ENCODE measurements at regions not wholly inside any gene's neighbourhood (a gene's known extent, or its start where the extent isn't known, plus 50 kb on each side); places are given as distances from the start of the nearest gene placed in this dataset.
"Not testable (repeated sequence)": the region's sequence is repeated elsewhere in the genome, so short reads cannot be mapped to it uniquely, and the experiment has no call there.

DNA sequence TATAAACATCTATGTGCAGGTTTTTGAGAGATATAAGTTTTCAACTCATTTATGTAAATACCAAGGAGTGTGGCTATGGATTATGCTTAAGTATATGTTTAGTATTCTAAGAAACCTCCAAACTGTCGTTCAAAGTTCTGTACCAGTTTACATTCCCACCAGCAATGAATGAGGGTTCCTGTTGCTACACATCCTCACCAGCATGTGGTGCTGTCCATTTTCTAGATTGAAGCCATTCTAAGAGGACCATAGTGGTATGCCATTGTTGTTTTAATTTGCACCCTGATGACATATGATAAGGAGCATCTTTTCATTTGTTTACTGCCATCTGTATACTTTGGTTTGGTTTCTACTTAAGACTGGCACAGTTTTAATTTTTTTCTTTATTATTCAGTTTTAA lies 2097.9 kb downstream of the LRRC4C start:
- no peak overlapping the region for H3K4me3 ChIP-seq
- DNase-seq: no peak
- ATAC-seq: no peak
- no peaks in the 10 kb centered on the region for H3K36me3 ChIP-seq (ENCODE audit: low read depth)
- TF ChIP-seq CTCF (IDR thresholded peaks at IDR 0.05): no peak
- no peaks in the 10 kb centered on the region for H3K4me1 ChIP-seq (ENCODE audit: low read depth)
- H3K9me3 ChIP-seq: no peaks in the 10 kb centered on the region
- intact Hi-C loops (cut with DNase I, micrococcal nuclease): no loop called here

DNA sequence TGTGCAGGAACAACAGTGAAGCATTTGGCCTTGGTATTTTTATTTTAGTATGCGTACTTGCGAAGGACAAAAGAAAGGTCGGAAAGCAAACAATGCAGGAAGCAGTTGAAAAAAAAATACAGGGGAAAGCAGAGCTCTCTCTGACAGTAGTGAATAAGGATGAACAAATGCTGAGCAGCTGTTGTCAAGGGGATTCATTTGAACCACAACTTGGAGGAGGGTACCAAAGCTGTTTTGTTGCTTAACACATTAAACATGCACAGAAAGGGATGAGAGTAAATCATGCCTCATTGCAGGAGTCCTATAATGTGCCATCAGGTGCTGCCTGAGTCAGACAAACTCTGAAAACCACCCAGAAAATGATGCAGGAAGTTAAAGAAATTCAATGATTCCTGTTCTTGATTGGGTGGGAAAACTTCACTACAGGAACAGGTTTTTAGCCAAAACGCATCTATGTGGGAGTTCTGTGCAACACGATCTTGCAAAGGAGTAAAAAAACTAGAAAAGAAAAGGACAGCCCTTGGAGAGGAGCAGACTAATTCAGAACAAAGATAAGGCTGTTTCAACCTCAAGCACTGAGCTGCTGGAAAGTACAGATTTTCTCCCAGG lies 2113.5 kb downstream of the LRRC4C start:
- no peak for TF ChIP-seq CTCF (IDR thresholded peaks at IDR 0.05)
- ATAC-seq: no peak
- H3K9me3 ChIP-seq: peaks cover 11% of the 10 kb centered on the region
- no peaks in the 10 kb centered on the region for H3K36me3 ChIP-seq (ENCODE audit: low read depth)
- intact Hi-C loops (cut with DNase I, micrococcal nuclease): no loop called here
- H3K4me3 ChIP-seq: no peak overlapping the region
- H3K4me1 ChIP-seq (ENCODE audit: low read depth): no peaks in the 10 kb centered on the region
- no peak for DNase-seq

DNA sequence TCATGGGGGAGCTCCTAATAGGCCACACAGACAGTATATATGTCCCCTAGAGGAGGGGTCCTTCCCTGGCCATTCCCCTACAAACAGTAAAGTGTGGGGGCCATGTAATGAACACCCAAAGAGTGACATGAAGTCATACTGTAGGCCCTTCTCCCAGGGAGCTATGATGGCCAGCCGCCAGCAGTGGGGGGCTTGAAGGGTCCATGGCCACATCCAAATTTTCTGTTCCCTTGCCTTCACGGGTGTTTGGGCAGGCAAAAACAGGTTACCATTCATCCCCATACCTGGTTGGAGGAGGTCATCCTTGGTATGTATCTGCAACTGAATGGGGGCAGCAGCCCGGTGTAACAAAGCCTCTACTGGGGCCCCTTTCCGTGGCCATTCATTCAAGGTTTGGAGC lies 2118.0 kb downstream of the LRRC4C start:
- ATAC-seq: no peak
- intact Hi-C loops (cut with DNase I, micrococcal nuclease): no loop called here
- TF ChIP-seq CTCF (IDR thresholded peaks at IDR 0.05): no peak
- DNase-seq: no peak
- Histone ChIP-seq H3K36me3 (ENCODE audit: low read depth) (no peaks in the 10 kb centered on the region), H3K4me1 (ENCODE audit: low read depth) (no peaks in the 10 kb centered on the region), H3K9me3 (peaks cover 30% of the 10 kb centered on the region), H3K4me3 (no peak overlapping the region)

GRCh38 chr11:39333006-39333405 lies 2126.4 kb downstream of the LRRC4C start:
- H3K9me3 ChIP-seq: peaks cover 15% of the 10 kb centered on the region
- H3K4me3 ChIP-seq; H3K36me3 ChIP-seq (ENCODE audit: low read depth); H3K4me1 ChIP-seq (ENCODE audit: low read depth); DNase-seq; intact Hi-C loops (cut with DNase I, micrococcal nuclease); ATAC-seq: not testable (repeated sequence)

DNA sequence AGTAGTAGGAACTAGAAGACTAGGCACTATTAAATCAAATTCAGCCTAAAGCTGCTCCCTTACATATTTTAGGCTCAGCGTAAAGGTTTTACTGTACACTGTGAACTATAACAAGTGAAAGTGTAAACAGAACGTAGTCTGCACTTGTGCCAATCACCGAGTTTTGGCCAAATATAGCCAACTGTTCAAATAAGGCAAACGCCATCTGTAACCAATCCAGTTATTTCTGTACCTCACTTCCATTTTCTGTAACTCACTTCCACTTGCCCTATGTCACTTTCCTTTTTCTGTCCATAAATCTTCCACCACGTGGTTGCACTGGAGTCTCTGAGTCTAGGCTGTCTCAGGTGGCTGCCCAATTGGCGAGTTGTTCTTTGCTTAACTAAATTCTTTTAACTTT lies 2132.2 kb downstream of the LRRC4C start:
- H3K9me3 ChIP-seq: peaks cover 5% of the 10 kb centered on the region
- no peaks in the 10 kb centered on the region for H3K4me1 ChIP-seq (ENCODE audit: low read depth)
- DNase-seq (no peak), ATAC-seq (no peak)
- no peak for TF ChIP-seq CTCF (IDR thresholded peaks at IDR 0.05)
- intact Hi-C loops (cut with DNase I, micrococcal nuclease): no loop called here
- H3K36me3 ChIP-seq (ENCODE audit: low read depth): no peaks in the 10 kb centered on the region
- H3K4me3 ChIP-seq: no peak overlapping the region

GRCh38 chr11:39311888-39312287 lies 2147.6 kb downstream of the LRRC4C start:
- ATAC-seq; DNase-seq; H3K4me1 ChIP-seq (ENCODE audit: low read depth); H3K36me3 ChIP-seq (ENCODE audit: low read depth); intact Hi-C loops (cut with DNase I, micrococcal nuclease); H3K4me3 ChIP-seq: not testable (repeated sequence)
- H3K9me3 ChIP-seq: peaks cover 18% of the 10 kb centered on the region

GRCh38 chr11:39304586-39304985 lies 2154.9 kb downstream of the LRRC4C start:
- intact Hi-C loops (cut with DNase I, micrococcal nuclease): no loop called here

More at GRCh38 chr11:39304586-39304985, 2154.9 kb downstream of the LRRC4C start:
- TF ChIP-seq CTCF (IDR thresholded peaks at IDR 0.05): no peak
- Histone ChIP-seq H3K4me1 (ENCODE audit: low read depth) (no peaks in the 10 kb centered on the region), H3K36me3 (ENCODE audit: low read depth) (no peaks in the 10 kb centered on the region), H3K4me3 (no peak overlapping the region), H3K9me3 (peaks cover 14% of the 10 kb centered on the region)
- ATAC-seq (no peak), DNase-seq (no peak)

Measured in mucosa of descending colon (tissue), 3 donors.